GM12891 (cell line): ENCODE measurements at regions not wholly inside any gene's neighbourhood (a gene's known extent, or its start where the extent isn't known, plus 50 kb on each side); places are given as distances from the start of the nearest gene placed in this dataset.

Source experiments
- POLR2A ChIP-seq: IDR thresholded peaks from 2 replicates; pipeline ENCODE4 v1.6.1; 2011; ENCODE audit warnings: low read depth, low read length, control low read depth
- POLR2AphosphoS5 ChIP-seq: IDR thresholded peaks from 2 replicates; pipeline ENCODE4 v1.6.1; 2011; ENCODE audit warnings: low read depth, low read length, control low read depth

DNA sequence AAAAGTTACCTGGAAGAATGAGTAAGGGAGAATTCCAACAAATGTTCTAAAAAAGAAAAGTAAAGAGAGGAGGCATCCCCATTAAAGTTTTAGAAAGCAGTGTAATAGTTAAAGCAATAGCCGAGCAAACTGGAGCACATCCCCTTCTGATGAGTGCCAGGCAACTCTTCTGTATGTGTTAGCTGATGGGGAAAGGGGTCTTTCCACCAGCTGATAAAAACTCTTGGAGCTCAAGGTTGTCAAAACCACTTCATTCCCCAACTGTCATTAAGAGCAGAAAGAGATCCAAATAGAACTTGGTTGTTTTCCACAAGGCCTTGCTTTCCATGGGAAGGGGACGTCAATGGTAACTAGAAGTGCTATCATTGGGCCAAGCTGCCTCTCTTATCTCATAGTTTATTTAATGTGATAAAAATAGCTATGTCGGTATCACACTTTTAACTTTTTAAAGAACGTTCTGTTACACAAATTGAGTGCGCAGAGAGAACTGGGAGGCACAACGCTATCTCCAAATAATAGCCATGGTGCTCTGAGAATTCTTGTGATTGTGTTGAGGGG, 116.9 kb downstream of the POLR2M start:
- TF ChIP-seq POLR2AphosphoS5 (no peak), POLR2A (no peak)
